ENCODE measurements at regions not wholly inside any gene's neighbourhood (a gene's known extent, or its start where the extent isn't known, plus 50 kb on each side); places are given as distances from the start of the nearest gene placed in this dataset.

DNA sequence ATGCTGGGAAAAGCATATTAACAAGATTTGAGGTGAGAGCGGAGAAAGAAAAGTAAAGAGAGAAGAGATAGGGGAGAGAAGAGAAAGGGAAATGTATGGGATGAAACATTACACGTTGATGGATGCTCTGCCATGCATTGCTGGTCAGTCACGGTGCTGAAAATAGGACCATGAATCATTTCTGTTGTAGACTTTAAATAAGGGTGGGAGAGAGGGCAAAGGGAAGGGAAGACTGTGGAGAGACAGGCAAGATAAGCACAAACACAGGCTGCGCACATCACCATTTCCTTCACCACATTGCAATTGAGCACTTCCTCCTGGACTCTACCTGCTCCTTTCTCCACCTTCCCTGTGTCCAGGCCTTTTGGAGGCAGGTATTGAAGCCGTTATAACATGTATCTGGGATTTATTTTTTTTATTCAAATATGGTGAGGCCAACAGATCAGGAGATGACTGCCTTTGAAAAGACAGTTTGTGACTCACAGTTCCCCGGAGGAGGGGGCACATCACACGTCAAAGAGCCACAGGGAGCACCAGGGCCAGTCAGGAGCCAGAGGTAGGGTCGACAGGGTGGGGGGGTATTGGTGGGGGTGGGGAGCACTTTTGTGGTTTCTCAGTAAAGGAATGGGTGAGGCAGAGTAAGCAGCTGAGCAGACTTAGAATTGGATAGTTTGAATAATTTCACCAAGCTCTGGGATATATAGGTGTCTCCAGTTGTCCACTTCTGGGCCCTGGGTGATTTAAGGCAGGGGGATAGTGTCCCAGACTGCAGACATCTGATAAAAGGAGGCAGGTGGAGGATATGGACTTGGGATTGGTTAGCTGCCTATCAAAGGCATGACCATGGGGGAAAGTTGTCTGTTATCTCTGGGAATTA lies 372.8 kb upstream of the ST6GAL2 start:
- H3K9me3 Mint-ChIP-seq = peaks cover 5% of the 10 kb centered on the region
- ATAC-seq = no peak
- H3K36me3 Mint-ChIP-seq = no peaks in the 10 kb centered on the region
- H3K27me3 Mint-ChIP-seq = no peaks in the 10 kb centered on the region
- H3K4me1 Mint-ChIP-seq = no peaks in the 10 kb centered on the region
- H3K27ac Mint-ChIP-seq = no peak overlapping the region
- H3K4me3 Mint-ChIP-seq = no peak overlapping the region

DNA sequence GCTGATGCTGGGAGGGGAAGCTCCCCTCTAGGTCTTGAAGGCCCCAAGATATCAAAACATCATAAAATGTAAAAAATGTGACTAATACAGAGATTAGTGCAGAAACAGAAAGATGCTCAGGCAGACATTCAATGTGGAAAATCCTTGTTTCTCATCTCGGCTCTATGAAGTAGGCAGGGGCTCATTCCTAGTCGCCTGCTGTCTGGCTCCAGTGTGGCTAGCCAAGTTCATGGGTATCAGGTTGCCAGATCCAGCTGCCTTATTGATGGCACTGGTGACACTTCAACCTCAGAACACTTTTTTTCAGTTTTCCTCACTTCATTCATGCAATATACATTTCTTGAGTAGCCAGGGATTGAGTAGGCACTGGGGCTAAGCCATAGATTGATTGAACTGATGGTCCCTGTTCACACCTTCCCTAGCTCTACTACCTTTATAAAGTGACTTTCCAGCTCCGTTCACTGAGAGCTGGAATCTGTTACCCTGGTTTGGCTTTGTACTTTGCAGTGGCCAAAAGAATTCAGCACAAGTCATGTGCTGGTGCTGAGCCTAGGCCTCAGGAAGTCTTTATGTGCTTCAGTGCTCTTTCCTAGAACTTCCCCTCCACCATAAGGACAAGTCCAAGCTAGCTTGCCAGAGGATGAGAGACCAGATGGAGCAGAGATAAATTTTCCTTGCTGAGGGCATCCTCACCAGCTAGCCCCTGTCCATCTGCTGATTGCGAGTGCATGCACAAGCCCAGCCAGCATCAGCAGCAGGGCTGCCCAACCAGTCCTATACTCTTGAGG lies 373.6 kb upstream of the ST6GAL2 start:
- Mint-ChIP-seq H3K36me3 (no peaks in the 10 kb centered on the region), H3K4me3 (no peak overlapping the region), H3K9me3 (peaks cover 5% of the 10 kb centered on the region), H3K27ac (no peak overlapping the region), H3K4me1 (no peaks in the 10 kb centered on the region), H3K27me3 (no peaks in the 10 kb centered on the region)
- ATAC-seq = no peak

DNA sequence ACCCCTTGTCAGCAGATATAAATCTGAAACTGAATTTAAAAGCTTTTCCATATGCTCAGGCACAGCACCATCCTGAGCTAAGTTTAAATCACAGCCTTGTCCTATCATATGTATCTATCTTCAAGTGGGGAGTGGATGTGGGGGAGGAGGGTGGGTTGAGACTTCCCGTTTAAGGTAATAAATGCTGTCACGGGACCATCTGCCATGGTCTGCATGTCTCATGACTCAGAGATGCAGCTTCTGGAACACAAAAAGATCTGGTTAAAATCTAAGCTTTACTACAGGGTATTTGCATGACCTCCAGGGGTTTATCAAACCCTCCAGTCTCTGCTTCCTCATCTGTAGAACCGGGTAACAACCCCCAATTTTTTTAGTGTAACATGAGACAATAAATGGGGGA lies 377.7 kb upstream of the ST6GAL2 start:
- H3K27ac Mint-ChIP-seq = no peak overlapping the region
- no peaks in the 10 kb centered on the region for H3K9me3 Mint-ChIP-seq
- H3K4me3 Mint-ChIP-seq = no peak overlapping the region
- no peaks in the 10 kb centered on the region for H3K27me3 Mint-ChIP-seq
- ATAC-seq = no peak
- H3K36me3 Mint-ChIP-seq = no peaks in the 10 kb centered on the region
- no peaks in the 10 kb centered on the region for H3K4me1 Mint-ChIP-seq

GRCh38 chr2:107264184-107264583 lies 378.2 kb upstream of the ST6GAL2 start:
- no peaks in the 10 kb centered on the region for H3K9me3 Mint-ChIP-seq
- no peak overlapping the region for H3K4me3 Mint-ChIP-seq
- H3K27me3 Mint-ChIP-seq = no peaks in the 10 kb centered on the region
- no peak for ATAC-seq
- H3K27ac Mint-ChIP-seq = no peak overlapping the region
- H3K4me1 Mint-ChIP-seq = no peaks in the 10 kb centered on the region
- H3K36me3 Mint-ChIP-seq = no peaks in the 10 kb centered on the region

- H3K36me3 Mint-ChIP-seq = no peaks in the 10 kb centered on the region
- H3K27me3 Mint-ChIP-seq = no peaks in the 10 kb centered on the region
- H3K4me3 Mint-ChIP-seq = no peak overlapping the region
- no peaks in the 10 kb centered on the region for H3K4me1 Mint-ChIP-seq
- no peak overlapping the region for H3K27ac Mint-ChIP-seq
- no peak for ATAC-seq
- H3K9me3 Mint-ChIP-seq = no peaks in the 10 kb centered on the region
Observed at GRCh38 chr2:107266555-107266954, 380.6 kb upstream of the ST6GAL2 start.

GRCh38 chr2:107267086-107267485 lies 381.1 kb upstream of the ST6GAL2 start:
- H3K36me3 Mint-ChIP-seq = no peaks in the 10 kb centered on the region
- H3K4me1 Mint-ChIP-seq = no peaks in the 10 kb centered on the region
- ATAC-seq = peak; percentile 29
- no peaks in the 10 kb centered on the region for H3K9me3 Mint-ChIP-seq
- H3K4me3 Mint-ChIP-seq = no peak overlapping the region
- no peaks in the 10 kb centered on the region for H3K27me3 Mint-ChIP-seq
- H3K27ac Mint-ChIP-seq = no peak overlapping the region

- Mint-ChIP-seq H3K4me1 (no peaks in the 10 kb centered on the region), H3K36me3 (no peaks in the 10 kb centered on the region), H3K27ac (no peak overlapping the region), H3K4me3 (no peak overlapping the region), H3K9me3 (no peaks in the 10 kb centered on the region), H3K27me3 (peaks cover 7% of the 10 kb centered on the region)
- no peak for ATAC-seq
Observed at GRCh38 chr2:107276034-107276433, 390.1 kb upstream of the ST6GAL2 start.

DNA sequence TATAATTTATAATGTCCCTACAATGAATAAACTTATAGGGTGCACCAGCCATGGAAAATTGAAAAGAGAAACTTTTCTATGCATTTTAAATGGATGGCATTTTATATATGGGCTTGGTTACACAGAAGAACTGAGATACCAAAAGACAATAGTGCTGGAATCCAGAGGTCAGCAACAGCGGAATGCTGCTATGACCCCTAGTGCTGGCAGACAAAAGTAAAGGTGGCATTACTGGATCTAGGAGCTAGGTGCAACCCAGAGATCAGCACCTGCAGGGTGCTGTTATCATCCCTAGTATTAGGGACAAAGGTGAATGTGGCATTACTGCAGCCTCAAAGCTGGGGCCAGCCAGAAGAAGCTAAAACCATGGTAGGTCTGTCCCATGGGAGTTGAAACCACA lies 392.7 kb upstream of the ST6GAL2 start:
- no peaks in the 10 kb centered on the region for H3K4me1 Mint-ChIP-seq
- no peak for ATAC-seq
- H3K4me3 Mint-ChIP-seq = no peak overlapping the region
- no peaks in the 10 kb centered on the region for H3K36me3 Mint-ChIP-seq
- peaks cover 7% of the 10 kb centered on the region for H3K27me3 Mint-ChIP-seq
- no peaks in the 10 kb centered on the region for H3K9me3 Mint-ChIP-seq
- H3K27ac Mint-ChIP-seq = no peak overlapping the region

GRCh38 chr2:107281637-107282036 lies 395.7 kb upstream of the ST6GAL2 start:
- ATAC-seq = no peak
- H3K27ac Mint-ChIP-seq = no peak overlapping the region
- H3K27me3 Mint-ChIP-seq = no peaks in the 10 kb centered on the region
- no peaks in the 10 kb centered on the region for H3K36me3 Mint-ChIP-seq
- peaks cover 3% of the 10 kb centered on the region for H3K9me3 Mint-ChIP-seq
- no peaks in the 10 kb centered on the region for H3K4me1 Mint-ChIP-seq
- H3K4me3 Mint-ChIP-seq = no peak overlapping the region

DNA sequence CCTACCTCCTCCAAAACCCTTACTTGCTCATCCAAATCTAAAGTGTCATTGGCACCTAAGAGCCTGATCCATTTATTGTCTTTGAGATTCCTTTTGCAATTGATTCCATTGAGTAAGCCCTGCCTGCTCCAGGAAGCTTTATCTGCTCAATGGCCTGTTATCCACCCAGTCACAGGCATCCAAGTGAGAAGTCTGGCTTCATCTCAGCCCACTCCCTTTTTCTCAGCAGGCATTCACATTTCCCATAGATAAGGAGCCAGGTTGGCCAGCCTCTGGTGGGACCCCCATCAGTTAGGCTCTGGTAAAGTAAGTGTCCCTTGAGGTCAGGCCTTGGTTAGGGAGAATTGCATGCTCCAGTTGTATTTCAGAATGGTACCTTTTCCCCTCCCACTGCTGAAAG lies 396.2 kb upstream of the ST6GAL2 start:
- H3K9me3 Mint-ChIP-seq = peaks cover 3% of the 10 kb centered on the region
- H3K36me3 Mint-ChIP-seq = no peaks in the 10 kb centered on the region
- H3K4me3 Mint-ChIP-seq = no peak overlapping the region
- no peaks in the 10 kb centered on the region for H3K27me3 Mint-ChIP-seq
- no peak overlapping the region for H3K27ac Mint-ChIP-seq
- no peak for ATAC-seq
- no peaks in the 10 kb centered on the region for H3K4me1 Mint-ChIP-seq

DNA sequence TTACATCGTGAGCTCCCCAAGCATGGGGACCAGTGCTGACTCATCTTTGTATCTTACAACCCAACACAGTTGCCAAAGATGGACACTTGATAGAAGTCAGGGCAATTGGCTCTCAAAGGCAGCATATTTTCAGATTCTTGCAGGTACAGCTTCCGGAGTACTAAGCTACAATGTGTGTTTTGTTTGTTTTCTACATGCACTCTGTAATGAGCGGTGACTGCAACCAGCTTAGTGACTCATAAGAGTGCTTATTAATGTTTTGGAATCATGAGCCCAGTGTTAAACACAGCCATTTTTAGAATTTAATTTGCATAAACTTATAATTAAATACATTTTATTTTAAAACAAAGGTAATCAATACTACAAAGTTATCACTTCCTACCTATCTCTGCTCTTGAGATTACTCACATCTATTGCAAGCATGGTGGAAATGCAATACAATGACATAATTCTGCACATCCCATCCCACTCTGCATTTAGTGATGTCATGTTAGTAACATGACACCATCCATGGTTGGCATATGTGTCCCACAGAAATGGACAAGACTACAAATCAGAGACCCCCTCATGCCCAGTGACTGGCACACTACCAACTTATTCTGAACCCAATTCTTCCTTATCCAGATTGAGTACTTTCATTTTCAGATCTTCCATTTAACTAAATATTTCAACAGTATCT lies 399.8 kb upstream of the ST6GAL2 start:
- Mint-ChIP-seq H3K9me3 (peaks cover 3% of the 10 kb centered on the region), H3K4me3 (no peak overlapping the region), H3K36me3 (no peaks in the 10 kb centered on the region), H3K27ac (no peak overlapping the region), H3K4me1 (no peaks in the 10 kb centered on the region), H3K27me3 (no peaks in the 10 kb centered on the region)
- no peak for ATAC-seq

GRCh38 chr2:107290041-107290440 lies 404.1 kb upstream of the ST6GAL2 start:
- Mint-ChIP-seq H3K36me3 (no peaks in the 10 kb centered on the region), H3K4me1 (no peaks in the 10 kb centered on the region), H3K27ac (no peak overlapping the region), H3K27me3 (no peaks in the 10 kb centered on the region), H3K4me3 (no peak overlapping the region), H3K9me3 (peaks cover 5% of the 10 kb centered on the region)
- ATAC-seq = no peak

DNA sequence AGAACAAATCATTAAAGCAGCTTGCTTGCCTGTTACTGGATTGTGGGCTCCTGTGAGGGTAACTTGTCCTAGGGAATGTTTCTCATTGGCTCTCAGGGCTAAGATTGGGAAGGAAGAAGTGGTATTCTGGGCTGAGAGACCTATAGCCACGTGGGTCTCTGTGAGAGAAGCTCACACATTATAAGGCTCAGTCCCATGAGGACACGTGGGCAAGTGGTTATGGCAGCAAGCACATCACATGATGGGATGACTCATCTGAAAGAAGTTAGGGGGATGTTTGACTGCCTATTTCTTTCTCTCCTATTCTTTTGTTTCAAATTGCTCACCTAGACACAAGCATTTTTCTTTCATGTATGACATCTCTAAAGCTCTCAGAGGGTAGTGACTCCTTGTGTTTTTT lies 418.0 kb upstream of the ST6GAL2 start:
- no peak overlapping the region for H3K4me3 Mint-ChIP-seq
- H3K27me3 Mint-ChIP-seq = no peaks in the 10 kb centered on the region
- H3K9me3 Mint-ChIP-seq = peaks cover 3% of the 10 kb centered on the region
- H3K36me3 Mint-ChIP-seq = no peaks in the 10 kb centered on the region
- H3K4me1 Mint-ChIP-seq = no peaks in the 10 kb centered on the region
- no peak for ATAC-seq
- H3K27ac Mint-ChIP-seq = no peak overlapping the region

GRCh38 chr2:107305966-107306365 lies 420.0 kb upstream of the ST6GAL2 start:
- Mint-ChIP-seq H3K27ac (no peak overlapping the region), H3K27me3 (no peaks in the 10 kb centered on the region), H3K4me1 (no peaks in the 10 kb centered on the region), H3K9me3 (peaks cover 3% of the 10 kb centered on the region), H3K36me3 (no peaks in the 10 kb centered on the region), H3K4me3 (no peak overlapping the region)
- no peak for ATAC-seq

DNA sequence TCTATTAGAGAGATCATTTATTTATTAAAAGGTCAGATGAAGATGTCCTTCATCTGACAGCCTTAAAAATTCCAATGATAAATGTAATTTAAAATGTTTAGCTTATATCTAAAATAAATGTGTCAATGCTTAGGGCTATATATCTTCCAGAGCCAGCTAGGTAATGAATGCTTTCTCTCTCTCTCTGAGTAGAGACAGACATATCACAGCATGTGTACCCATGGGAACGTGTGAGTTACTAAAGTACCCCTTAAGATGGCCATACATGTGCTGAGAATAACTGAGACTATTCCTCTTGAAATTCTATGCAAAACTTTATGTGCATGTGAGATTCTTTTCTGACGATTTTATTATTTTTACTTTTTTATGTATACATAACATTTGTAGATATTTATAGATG lies 420.9 kb upstream of the ST6GAL2 start:
- Mint-ChIP-seq H3K4me3 (no peak overlapping the region), H3K27me3 (no peaks in the 10 kb centered on the region), H3K4me1 (no peaks in the 10 kb centered on the region), H3K36me3 (no peaks in the 10 kb centered on the region), H3K9me3 (peaks cover 3% of the 10 kb centered on the region), H3K27ac (no peak overlapping the region)
- no peak for ATAC-seq

All from stimulated activated memory B cell treated with anti-CD40 and anti-IgM and Interleukin-4, amounts not matched to agents 10 μg/mL and 1 μg/mL and 100 μg/mL, for 72 hours (primary cell).